ENCODE measurements at regions not wholly inside any gene's neighbourhood (a gene's known extent, or its start where the extent isn't known, plus 50 kb on each side); places are given as distances from the start of the nearest gene placed in this dataset.

DNA sequence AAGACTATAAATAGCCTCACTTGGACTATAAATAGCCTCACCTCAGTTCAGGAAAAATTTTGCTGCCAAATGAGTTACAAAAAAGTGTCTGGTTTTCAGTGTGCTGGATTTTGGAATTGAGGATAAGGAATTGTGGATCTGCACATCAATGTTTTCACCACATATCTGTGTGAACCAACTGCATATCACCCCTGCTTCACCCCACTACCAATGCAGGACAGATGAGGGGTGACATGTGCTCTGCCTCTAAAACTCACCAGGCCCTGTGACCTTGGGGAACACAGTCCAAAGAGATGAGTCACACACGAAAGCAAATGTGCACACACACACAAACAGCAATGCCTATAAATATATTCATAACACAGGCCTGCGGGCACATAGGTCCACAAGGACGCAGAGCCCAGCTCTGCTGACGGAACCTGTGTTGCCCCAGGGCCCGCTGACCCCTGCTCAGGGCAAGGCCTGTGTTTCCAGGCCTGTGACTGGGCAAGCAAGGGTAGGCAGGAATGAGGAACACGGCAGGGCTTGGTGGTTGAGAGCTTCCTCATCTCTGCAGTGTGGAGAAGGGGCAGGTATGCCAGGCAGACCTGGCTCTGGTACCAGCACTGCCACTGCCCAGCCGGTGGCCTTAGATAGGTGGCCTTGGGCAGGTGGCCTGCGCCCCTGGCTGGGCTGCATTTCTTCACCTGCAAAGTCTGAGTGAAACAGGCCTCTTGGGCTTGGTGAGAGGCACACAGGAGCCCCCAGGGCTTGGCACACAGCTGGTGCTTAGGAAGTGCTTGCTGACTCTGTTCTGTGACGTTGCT lies 82.4 kb downstream of the ARL6IP4 start:
- Histone ChIP-seq H3K9me3 (no peaks in the 10 kb centered on the region), H3K4me3 (replicated peaks in 1 of 3) (no peak overlapping the region), H3K36me3 (no peaks in the 10 kb centered on the region), H3K27me3 (no peaks in the 10 kb centered on the region), H3K4me1 (peaks cover 20 to 50% of the 10 kb centered on the region in 2 donors), H3K27ac (peak overlapping the region in 1 of 3 donors; percentile 56)
- TF ChIP-seq POLR2A (IDR thresholded peaks at IDR 0.05) = no peak
- TF ChIP-seq CTCF (IDR thresholded peaks at IDR 0.05) = no peak
- WGBS, 2 donors = 64 to 77% methylated on average over 4 to 9 of the region's 9 CpGs
- DNase-seq = no peak
- intact Hi-C loops (cut with DNase I) = no loop called here

- H3K4me3 ChIP-seq (replicated peaks in 1 of 3) = no peak overlapping the region
- H3K36me3 ChIP-seq = no peaks in the 10 kb centered on the region
- H3K27me3 ChIP-seq = no peaks in the 10 kb centered on the region
- TF ChIP-seq POLR2A (IDR thresholded peaks at IDR 0.05) = no peak
- TF ChIP-seq CTCF (IDR thresholded peaks at IDR 0.05) = no peak
- 86 to 93% methylated on average over 9 of the region's 9 CpGs for WGBS, 2 donors
- no peaks in the 10 kb centered on the region for H3K9me3 ChIP-seq
- intact Hi-C loops (cut with DNase I) = no loop called here
- H3K4me1 ChIP-seq = peaks cover 20 to 50% of the 10 kb centered on the region in 2 donors
- DNase-seq = no peak
- H3K27ac ChIP-seq = no peak overlapping the region
Measured at GRCh38 chr12:123061441-123062205, 81.1 kb downstream of the ARL6IP4 start.

- WGBS, 2 donors = 68 to 69% methylated on average over 1 of the region's 1 CpG
- H3K27ac ChIP-seq = peak overlapping the region in 1 of 3 donors; percentile 9
- no peaks in the 10 kb centered on the region for H3K36me3 ChIP-seq
- no peak for TF ChIP-seq CTCF (IDR thresholded peaks at IDR 0.05)
- TF ChIP-seq POLR2A (IDR thresholded peaks at IDR 0.05) = no peak
- intact Hi-C loops (cut with DNase I) = no loop called here
- no peaks in the 10 kb centered on the region for H3K27me3 ChIP-seq
- no peaks in the 10 kb centered on the region for H3K9me3 ChIP-seq
- no peak overlapping the region for H3K4me3 ChIP-seq (replicated peaks in 1 of 3)
- peaks cover 13 to 47% of the 10 kb centered on the region in 2 donors for H3K4me1 ChIP-seq
- DNase-seq = no peak
Measured at GRCh38 chr12:123059500-123059899, 79.0 kb downstream of the ARL6IP4 start.

GRCh38 chr12:123058980-123059379 lies 78.5 kb downstream of the ARL6IP4 start:
- 83 to 87% methylated on average over 2 to 4 of the region's 4 CpGs for WGBS, 2 donors
- TF ChIP-seq CTCF (IDR thresholded peaks at IDR 0.05) (no peak), POLR2A (IDR thresholded peaks at IDR 0.05) (no peak)
- intact Hi-C loops (cut with DNase I) = no loop called here
- H3K4me1 ChIP-seq = peaks cover 10 to 42% of the 10 kb centered on the region in 2 donors
- no peaks in the 10 kb centered on the region for H3K9me3 ChIP-seq
- no peak overlapping the region for H3K4me3 ChIP-seq (replicated peaks in 1 of 3)
- H3K36me3 ChIP-seq = no peaks in the 10 kb centered on the region
- H3K27ac ChIP-seq = peak overlapping the region in 1 of 3 donors; percentile 9
- no peak for DNase-seq
- no peaks in the 10 kb centered on the region for H3K27me3 ChIP-seq

DNA sequence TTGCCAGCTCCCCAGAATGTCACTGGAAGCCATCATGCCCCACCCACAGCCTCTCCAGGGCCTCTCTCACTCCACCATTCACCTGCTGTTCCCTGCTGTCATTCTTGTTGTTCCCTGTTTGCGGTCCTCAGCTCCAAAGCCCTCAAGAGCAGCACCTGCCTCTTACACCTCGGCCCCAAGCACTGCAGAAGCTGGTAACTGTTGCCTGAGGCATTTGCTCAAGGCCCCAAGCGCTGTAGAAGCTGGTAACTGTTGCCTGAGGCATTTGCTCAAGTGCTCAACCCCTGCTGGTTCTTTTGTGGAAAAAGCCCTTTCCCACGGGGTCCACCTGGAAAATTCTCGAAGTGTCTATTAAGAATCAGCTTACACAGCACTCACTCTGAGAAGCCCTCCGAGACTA lies 78.0 kb downstream of the ARL6IP4 start:
- H3K36me3 ChIP-seq = no peaks in the 10 kb centered on the region
- intact Hi-C loops (cut with DNase I) = no loop called here
- 90 to 93% methylated on average over 6 of the region's 6 CpGs for WGBS, 2 donors
- H3K4me3 ChIP-seq (replicated peaks in 1 of 3) = no peak overlapping the region
- H3K27ac ChIP-seq = no peak overlapping the region
- DNase-seq = no peak
- peaks cover 5 to 37% of the 10 kb centered on the region in 2 donors for H3K4me1 ChIP-seq
- H3K9me3 ChIP-seq = no peaks in the 10 kb centered on the region
- no peaks in the 10 kb centered on the region for H3K27me3 ChIP-seq
- no peak for TF ChIP-seq POLR2A (IDR thresholded peaks at IDR 0.05)
- no peak for TF ChIP-seq CTCF (IDR thresholded peaks at IDR 0.05)
